SU-DHL-6 (cell line): ENCODE measurements at regions not wholly inside any gene's neighbourhood (a gene's known extent, or its start where the extent isn't known, plus 50 kb on each side); places are given as distances from the start of the nearest gene placed in this dataset.

Experiments
- CTCF ChIP-seq: fragments of 200-600 bp; sonication (generic); IDR thresholded peaks from one replicate; pipeline ENCODE4 v1.5.1; 2017; ENCODE audit warnings: antibody characterized with exemption, mild to moderate bottlenecking, low read length, moderate library complexity; ENCODE audit not compliant: insufficient read depth, poor library complexity, severe bottlenecking
- EZH2phosphoT487 ChIP-seq: fragments of 200-600 bp; sonication (generic), shearing (Covaris generic); conservative IDR thresholded peaks from 2 replicates; pipeline ENCODE4 v1.6.1; 2018; ENCODE audit warnings: mild to moderate bottlenecking, antibody characterized with exemption, low read length, moderate library complexity, mixed read lengths

GRCh38 chr7:68697796-68698280 is 900.4 kb upstream of the AUTS2 start:
- TF ChIP-seq CTCF (no peak), EZH2phosphoT487 (no peak)
